Psoas muscle (tissue), 7 donors: ENCODE measurements at regions not wholly inside any gene's neighbourhood (a gene's known extent, or its start where the extent isn't known, plus 50 kb on each side); places are given as distances from the start of the nearest gene placed in this dataset.

Experiments used
- ATAC-seq, 4 donors: fragments of 200-7000 bp; cut with Tn5 transposase; one replicate each; pipeline ENCODE4 v1.9.1; 2020; ENCODE audit warnings: moderate library complexity in 3 of 4, mild to moderate bottlenecking in 2 of 4
- DNase-seq, 2 donors: peaks; one replicate each; pipeline ENCODE4 v3.0.0-alpha.2; 2020
- H3K27ac ChIP-seq: fragments of 200-600 bp; one replicate; pipeline ENCODE4 v1.8.0; 2022
- H3K27me3 ChIP-seq, 3 donors: fragments of 200-600 bp in 1 of 3; one replicate each; pipeline versions ENCODE4 v1.6.1 to v1.8.0; 2013 to 2022; ENCODE audit warnings: low read length in 2 of 3, mild to moderate bottlenecking in 2 of 3, moderate library complexity in 1 of 3; ENCODE audit not compliant: insufficient read depth in 3 of 3
- H3K36me3 ChIP-seq, 2 donors: fragments of 200-600 bp in 1 of 2; one replicate each; pipeline versions ENCODE4 v1.6.1 to v1.8.0; 2013 to 2022; ENCODE audit warnings: low read depth in 1 of 2, mild to moderate bottlenecking in 1 of 2, moderate library complexity in 1 of 2; ENCODE audit not compliant: insufficient read depth in 1 of 2
- H3K4me1 ChIP-seq: fragments of 200-600 bp; one replicate; pipeline ENCODE4 v1.8.0; 2022
- H3K4me3 ChIP-seq: fragments of 200-600 bp; one replicate; pipeline ENCODE4 v1.8.0; 2022; ENCODE audit warnings: mild to moderate bottlenecking
- H3K9me3 ChIP-seq: fragments of 200-600 bp; one replicate; pipeline ENCODE4 v1.8.0; 2022
- WGBS, 3 donors: extraction: QIAGEN DNeasy Blood & Tissue Kit; methylation state at CpG; one replicate each; pipeline versions ENCODE4 v1.1.6 to v1.1.7; 2013; 5-methylcytosine and 5-hydroxymethylcytosine counted together
- intact Hi-C, 2 donors: fragments of 100-400 bp; cut with DNase I; formaldehyde crosslinking; loops; one replicate each; pipeline versions ENCODE4 v1.11.0 to v1.14.2; 2022
- TF ChIP-seq, protein P1 (sequence below): fragments of 200-600 bp; IDR thresholded peaks from one replicate; pipeline ENCODE4 v1.8.0; 2022; ENCODE audit warnings: antibody characterized with exemption
- donor health status: healthy with polysubstance abuse.
- donor health status: DM: no; HTN: no; CAD: no; lungs with moderate emphysema.
- donor health status: Bipolar disorder and iron deficiency.
- donor health status: healthy.
- donor health status: DM: yes; HTN: yes; CAD: no.
- donor health status: DM: no; HTN: no; CAD: no.
- donor health status: DM: yes; HTN: yes; CAD: no.

DNA sequence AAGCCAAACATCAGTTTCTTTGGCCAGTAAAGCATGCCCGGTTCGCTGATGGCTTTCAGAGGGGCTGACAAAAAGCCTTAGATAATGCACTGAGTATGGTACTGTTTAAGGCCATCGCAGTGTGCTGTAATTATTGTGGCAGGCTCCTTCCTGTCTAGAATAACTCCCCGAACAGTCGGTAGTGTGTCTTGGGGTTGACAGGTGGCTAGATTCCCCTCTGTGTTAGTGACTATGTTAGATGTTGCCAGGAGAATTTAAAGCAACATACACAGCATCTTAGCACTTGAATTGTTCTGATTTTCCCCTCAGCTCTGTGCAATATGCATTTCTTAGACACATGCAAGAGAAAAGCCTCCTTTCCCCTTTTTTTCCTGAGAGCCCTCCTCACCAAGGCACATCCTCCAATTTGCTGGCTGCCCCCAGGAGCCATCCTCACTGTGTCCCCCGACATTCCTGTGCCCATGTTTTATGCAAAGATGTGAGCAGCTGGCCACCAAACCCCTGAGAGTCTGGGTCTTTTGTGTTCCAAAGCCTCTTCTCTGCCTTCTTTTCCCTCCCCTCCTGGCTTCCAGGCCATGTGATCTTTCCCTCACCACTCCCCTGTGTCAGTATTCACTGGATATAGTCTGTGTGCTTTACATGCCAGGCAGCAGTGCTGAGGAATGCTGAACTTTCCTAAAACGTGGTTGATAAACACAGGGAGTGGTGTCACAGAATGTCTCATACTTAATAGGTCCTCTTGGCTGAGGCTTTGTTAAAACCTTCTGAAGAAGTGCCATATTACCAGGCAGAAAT lies 331.5 kb downstream of the HRH4 start:
- 11 to 17% (median 17%) methylated on average over 7 of the region's 7 CpGs for WGBS, 3 donors
- Histone ChIP-seq H3K4me3 (no peak overlapping the region), H3K27ac (no peak overlapping the region), H3K9me3 (no peaks in the 10 kb centered on the region), H3K36me3 (no peaks in the 10 kb centered on the region), H3K27me3 (no peaks in the 10 kb centered on the region), H3K4me1 (no peaks in the 10 kb centered on the region)
- intact Hi-C loops = no loop called here
- ATAC-seq = no peak
- DNase-seq = no peak
- TF ChIP-seq, protein P1, sequence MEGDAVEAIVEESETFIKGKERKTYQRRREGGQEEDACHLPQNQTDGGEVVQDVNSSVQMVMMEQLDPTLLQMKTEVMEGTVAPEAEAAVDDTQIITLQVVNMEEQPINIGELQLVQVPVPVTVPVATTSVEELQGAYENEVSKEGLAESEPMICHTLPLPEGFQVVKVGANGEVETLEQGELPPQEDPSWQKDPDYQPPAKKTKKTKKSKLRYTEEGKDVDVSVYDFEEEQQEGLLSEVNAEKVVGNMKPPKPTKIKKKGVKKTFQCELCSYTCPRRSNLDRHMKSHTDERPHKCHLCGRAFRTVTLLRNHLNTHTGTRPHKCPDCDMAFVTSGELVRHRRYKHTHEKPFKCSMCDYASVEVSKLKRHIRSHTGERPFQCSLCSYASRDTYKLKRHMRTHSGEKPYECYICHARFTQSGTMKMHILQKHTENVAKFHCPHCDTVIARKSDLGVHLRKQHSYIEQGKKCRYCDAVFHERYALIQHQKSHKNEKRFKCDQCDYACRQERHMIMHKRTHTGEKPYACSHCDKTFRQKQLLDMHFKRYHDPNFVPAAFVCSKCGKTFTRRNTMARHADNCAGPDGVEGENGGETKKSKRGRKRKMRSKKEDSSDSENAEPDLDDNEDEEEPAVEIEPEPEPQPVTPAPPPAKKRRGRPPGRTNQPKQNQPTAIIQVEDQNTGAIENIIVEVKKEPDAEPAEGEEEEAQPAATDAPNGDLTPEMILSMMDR = no peak

DNA sequence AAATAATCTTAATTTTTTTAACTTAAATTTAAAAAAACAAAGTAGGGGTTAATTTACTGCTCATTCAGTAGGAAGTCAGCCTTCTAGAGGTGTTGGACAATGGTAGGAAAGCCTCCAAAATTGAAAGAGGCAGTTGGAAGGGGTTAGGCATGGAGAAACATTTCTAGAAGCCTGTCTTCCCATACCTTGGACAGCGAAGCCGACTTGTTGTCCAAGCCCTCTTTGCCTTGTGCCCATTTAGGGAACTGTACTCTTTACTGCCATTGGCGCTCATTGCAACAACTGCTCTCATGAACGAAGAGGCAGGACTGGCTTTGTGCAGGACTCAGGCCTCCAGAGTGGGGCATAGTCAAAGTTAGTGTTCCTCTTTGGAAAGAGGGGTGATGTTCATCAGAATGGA lies 333.3 kb downstream of the HRH4 start:
- no peak for DNase-seq
- no peak for ATAC-seq
- no peak overlapping the region for H3K4me3 ChIP-seq
- H3K4me1 ChIP-seq = no peaks in the 10 kb centered on the region
- TF ChIP-seq, protein P1 = no peak
- H3K27ac ChIP-seq = no peak overlapping the region
- H3K36me3 ChIP-seq = no peaks in the 10 kb centered on the region
- intact Hi-C loops = no loop called here
- 81 to 92% (median 89%) methylated on average over 4 of the region's 4 CpGs for WGBS, 3 donors
- no peaks in the 10 kb centered on the region for H3K9me3 ChIP-seq
- peaks cover 0 to 2% (median 0%) of the 10 kb centered on the region in 3 donors for H3K27me3 ChIP-seq

- TF ChIP-seq, protein P1 = no peak
- Histone ChIP-seq H3K4me3 (no peak overlapping the region), H3K27me3 (peaks cover 0 to 2% (median 0%) of the 10 kb centered on the region in 3 donors), H3K36me3 (no peaks in the 10 kb centered on the region), H3K4me1 (no peaks in the 10 kb centered on the region), H3K27ac (no peak overlapping the region), H3K9me3 (no peaks in the 10 kb centered on the region)
- intact Hi-C loops = no loop called here
- DNase-seq = no peak
- no peak for ATAC-seq
- 73 to 85% (median 83%) methylated on average over 2 of the region's 2 CpGs for WGBS, 3 donors
Measured at GRCh38 chr18:24795129-24795528, 334.7 kb downstream of the HRH4 start.

- WGBS, 3 donors = 51 to 56% (median 56%) methylated on average over 3 of the region's 3 CpGs
- TF ChIP-seq, protein P1 = no peak
- Histone ChIP-seq H3K27ac (no peak overlapping the region), H3K27me3 (peaks cover 0 to 2% (median 0%) of the 10 kb centered on the region in 3 donors), H3K4me1 (no peaks in the 10 kb centered on the region), H3K9me3 (no peaks in the 10 kb centered on the region), H3K4me3 (no peak overlapping the region), H3K36me3 (no peaks in the 10 kb centered on the region)
- DNase-seq (no peak), ATAC-seq (no peak)
- intact Hi-C loops = no loop called here
Measured at GRCh38 chr18:24797981-24798380, 337.5 kb downstream of the HRH4 start.

DNA sequence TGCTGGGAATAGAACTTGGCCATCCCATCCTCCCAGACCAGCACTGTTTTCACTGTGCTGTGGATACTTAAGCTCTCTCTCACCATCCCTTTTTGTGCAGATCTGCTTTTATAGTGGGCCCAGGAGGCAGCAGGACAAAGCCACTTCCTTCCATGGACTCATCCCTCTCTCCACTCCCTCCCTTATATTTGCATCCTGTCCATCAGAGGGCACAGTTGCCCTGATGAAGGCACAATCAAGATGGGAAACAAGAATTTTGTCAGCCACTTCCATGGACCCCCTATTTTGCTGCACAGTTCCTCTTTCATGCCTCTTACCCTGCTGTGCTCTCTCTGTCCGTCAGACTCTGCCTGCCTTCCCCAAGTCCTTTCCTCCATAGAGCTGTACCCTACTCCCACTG lies 338.7 kb downstream of the HRH4 start:
- no peaks in the 10 kb centered on the region for H3K36me3 ChIP-seq
- no peaks in the 10 kb centered on the region for H3K4me1 ChIP-seq
- H3K9me3 ChIP-seq = no peaks in the 10 kb centered on the region
- TF ChIP-seq, protein P1 = no peak
- intact Hi-C loops = no loop called here
- DNase-seq (no peak), ATAC-seq (no peak)
- H3K27ac ChIP-seq = no peak overlapping the region
- 78 to 80% (median 80%) methylated on average over 1 of the region's 1 CpG for WGBS, 3 donors
- no peak overlapping the region for H3K4me3 ChIP-seq
- peaks cover 0 to 2% (median 0%) of the 10 kb centered on the region in 3 donors for H3K27me3 ChIP-seq
